Endodermal cell (in vitro differentiated cells): ENCODE measurements at regions not wholly inside any gene's neighbourhood (a gene's known extent, or its start where the extent isn't known, plus 50 kb on each side); places are given as distances from the start of the nearest gene placed in this dataset.
A peak's percentile ranks its signal among the peaks of the same experiment; 100 is the strongest.
"Not testable (repeated sequence)": the region's sequence is repeated elsewhere in the genome, so short reads cannot be mapped to it uniquely, and the experiment has no call there.

ENCODE experiments used
- DNase-seq: peaks from one replicate; pipeline ENCODE4 v3.0.0-alpha.2; 2017
- H3K27ac ChIP-seq: 2 replicates; pipeline ENCODE4 v1.5.1; 2013; ENCODE audit warnings: mild to moderate bottlenecking, low read depth, low read length, moderate library complexity
- H3K27me3 ChIP-seq: 2 replicates; pipeline ENCODE4 v1.6.1; 2013; ENCODE audit warnings: mild to moderate bottlenecking, low read length, moderate library complexity; ENCODE audit not compliant: insufficient read depth, control insufficient read depth, poor library complexity, severe bottlenecking
- H3K36me3 ChIP-seq: 2 replicates; pipeline ENCODE4 v1.7.0; 2013; ENCODE audit warnings: mild to moderate bottlenecking, low read length, moderate library complexity; ENCODE audit not compliant: control insufficient read depth, insufficient read depth
- H3K4me1 ChIP-seq: one replicate; pipeline ENCODE4 v1.7.0; 2013; ENCODE audit warnings: low read length; ENCODE audit not compliant: control insufficient read depth, insufficient read depth
- H3K4me3 ChIP-seq: 2 replicates; pipeline ENCODE4 v1.5.1; 2013; ENCODE audit warnings: mild to moderate bottlenecking, low read length, moderate library complexity
- H3K9ac ChIP-seq: 2 replicates; pipeline ENCODE4 v1.6.1; 2013; ENCODE audit warnings: mild to moderate bottlenecking, low read length, moderate library complexity; ENCODE audit not compliant: poor library complexity, severe bottlenecking; ENCODE audit errors: extremely low read depth
- H3K9me3 ChIP-seq: 2 replicates; pipeline ENCODE4 v1.6.1; 2013; ENCODE audit warnings: mild to moderate bottlenecking, low read length, moderate library complexity; ENCODE audit not compliant: control insufficient read depth
- H3K27ac Mint-ChIP-seq: 2 replicates; pipeline ENCODE4 v1.8.0; 2020; ENCODE audit warnings: mixed read lengths
- H3K27me3 Mint-ChIP-seq: 2 replicates; pipeline ENCODE4 v1.8.0; 2021; ENCODE audit warnings: mild to moderate bottlenecking, mixed read lengths; ENCODE audit not compliant: insufficient read depth
- H3K36me3 Mint-ChIP-seq: 2 replicates; pipeline ENCODE4 v1.8.0; 2020; ENCODE audit warnings: low read depth, mixed read lengths
- H3K4me1 Mint-ChIP-seq: 2 replicates; pipeline ENCODE4 v1.8.0; 2020; ENCODE audit warnings: mixed read lengths
- H3K4me3 Mint-ChIP-seq: 2 replicates; pipeline ENCODE4 v1.8.0; 2020; ENCODE audit warnings: mild to moderate bottlenecking, moderate library complexity, mixed read lengths
- H3K9me3 Mint-ChIP-seq: 2 replicates; pipeline ENCODE4 v1.8.0; 2020; ENCODE audit warnings: mild to moderate bottlenecking, mixed read lengths
- CTCF ChIP-seq: fragments of 200-600 bp; sonication (generic); conservative IDR thresholded peaks from 2 replicates; pipeline ENCODE4 v1.5.0; 2021; ENCODE audit warnings: antibody characterized with exemption, mild to moderate bottlenecking
- WGBS, 2 experiments: methylation state at CpG; one replicate each; pipeline versions ENCODE4 v1.1.5 to v1.1.7; 2013; ENCODE audit warnings: missing lambda C conversion rate in 2 of 2, mixed read lengths in 1 of 2; ENCODE audit not compliant: insufficient coverage in 1 of 2, insufficient read length in 1 of 2; 5-methylcytosine and 5-hydroxymethylcytosine counted together

- no peak overlapping the region for H3K4me3 Mint-ChIP-seq
- DNase-seq, result peak; percentile 46
- Histone ChIP-seq H3K4me3 (no peak overlapping the region), H3K27me3 (no peaks in the 10 kb centered on the region), H3K9ac (no peak overlapping the region), H3K36me3 (no peaks in the 10 kb centered on the region), H3K9me3 (peaks cover 5% of the 10 kb centered on the region), H3K27ac (no peak overlapping the region), H3K4me1 (no peaks in the 10 kb centered on the region)
- no peaks in the 10 kb centered on the region for H3K4me1 Mint-ChIP-seq
- no peak overlapping the region for H3K27ac Mint-ChIP-seq
- TF ChIP-seq CTCF, result no peak
- H3K9me3 Mint-ChIP-seq, result peaks cover 7% of the 10 kb centered on the region
- 72 to 82% methylated on average over 3 to 6 of the region's 6 CpGs for WGBS, 2 experiments
- no peaks in the 10 kb centered on the region for H3K27me3 Mint-ChIP-seq
- H3K36me3 Mint-ChIP-seq, result no peaks in the 10 kb centered on the region
Measured at GRCh38 chr10:10745291-10745690, 272.4 kb upstream of the CELF2 start.

- Mint-ChIP-seq H3K4me3 (no peak overlapping the region), H3K9me3 (no peaks in the 10 kb centered on the region), H3K27me3 (no peaks in the 10 kb centered on the region), H3K27ac (no peak overlapping the region), H3K4me1 (no peaks in the 10 kb centered on the region), H3K36me3 (no peaks in the 10 kb centered on the region)
- Histone ChIP-seq H3K27ac (no peak overlapping the region), H3K4me1 (no peaks in the 10 kb centered on the region), H3K36me3 (no peaks in the 10 kb centered on the region), H3K9ac (no peak overlapping the region), H3K4me3 (no peak overlapping the region), H3K27me3 (no peaks in the 10 kb centered on the region), H3K9me3 (no peaks in the 10 kb centered on the region)
- WGBS, 2 experiments, result 95 to 97% methylated on average over 5 to 9 of the region's 9 CpGs
- TF ChIP-seq CTCF, result no peak
- no peak for DNase-seq
Measured at GRCh38 chr10:10755490-10755889, 262.2 kb upstream of the CELF2 start.

GRCh38 chr10:10758306-10758705 lies 259.4 kb upstream of the CELF2 start:
- Mint-ChIP-seq H3K4me1 (no peaks in the 10 kb centered on the region), H3K9me3 (no peaks in the 10 kb centered on the region), H3K27me3 (no peaks in the 10 kb centered on the region), H3K27ac (no peak overlapping the region), H3K4me3 (no peak overlapping the region), H3K36me3 (no peaks in the 10 kb centered on the region)
- no peak overlapping the region for H3K9ac ChIP-seq
- no peaks in the 10 kb centered on the region for H3K4me1 ChIP-seq
- H3K36me3 ChIP-seq, result no peaks in the 10 kb centered on the region
- H3K27ac ChIP-seq, result no peak overlapping the region
- H3K9me3 ChIP-seq, result no peaks in the 10 kb centered on the region
- no peak for DNase-seq
- no peak for TF ChIP-seq CTCF
- WGBS, 2 experiments, result 87 to 91% methylated on average over 4 of the region's 4 CpGs
- no peak overlapping the region for H3K4me3 ChIP-seq
- no peaks in the 10 kb centered on the region for H3K27me3 ChIP-seq

GRCh38 chr10:10759806-10760205 lies 257.9 kb upstream of the CELF2 start:
- H3K36me3 ChIP-seq, H3K4me1 ChIP-seq, H3K4me3 Mint-ChIP-seq, H3K4me3 ChIP-seq, H3K4me1 Mint-ChIP-seq, H3K36me3 Mint-ChIP-seq, H3K27ac Mint-ChIP-seq, H3K9me3 Mint-ChIP-seq, H3K27me3 ChIP-seq, DNase-seq, H3K27ac ChIP-seq, H3K27me3 Mint-ChIP-seq, H3K9ac ChIP-seq, H3K9me3 ChIP-seq: not testable (repeated sequence)
- WGBS, 2 experiments, result 95 to 96% methylated on average over 6 to 7 of the region's 7 CpGs
